Caco-2 (cell line): ENCODE measurements at regions not wholly inside any gene's neighbourhood (a gene's known extent, or its start where the extent isn't known, plus 50 kb on each side); places are given as distances from the start of the nearest gene placed in this dataset.

Experiments used
- BruUV-seq: library from RNA; stranded (reverse); fragments of 400-500 nt; replicated peaks from 2 replicates; lab custom pipeline; 2021; lab: Mats Ljungman, UMichigan
- CTCF ChIA-PET: fragments of 300-600 bp; sonication (Branson Sonifier 250); formaldehyde crosslinking; loops from one replicate; lab custom pipeline; 2022; ENCODE audit warnings: antibody characterized with exemption; lab: Charles Lee
- POLR2A ChIA-PET: fragments of 300-600 bp; sonication (Branson Sonifier 250); formaldehyde crosslinking; loops from one replicate; lab custom pipeline; 2022; ENCODE audit warnings: antibody characterized with exemption; lab: Charles Lee
- DNase-seq, 2 experiments: peaks; one replicate each; pipeline versions ENCODE4 v3.0.0 to v3.0.0-alpha.2; 2020 to 2022
- H3K27me3 ChIP-seq: replicated peaks from 2 replicates; pipeline ENCODE4 v1.6.0; 2011; ENCODE audit warnings: low read length; ENCODE audit not compliant: control insufficient read depth, insufficient read depth
- H3K36me3 ChIP-seq: 2 replicates; pipeline ENCODE4 v1.5.1; 2011; ENCODE audit warnings: low read length; ENCODE audit not compliant: control insufficient read depth, insufficient read depth
- H3K4me1 ChIP-seq: fragments of 250-450 bp; sonication (Bioruptor Pico); 2 replicates; pipeline ENCODE4 v1.5.1; 2020; ENCODE audit warnings: mild to moderate bottlenecking
- H3K4me3 ChIP-seq: 2 replicates; pipeline ENCODE4 v1.5.1; 2011; ENCODE audit warnings: low read depth, mild to moderate bottlenecking, control low read depth, low read length
- H3K9me3 ChIP-seq: fragments of 250-450 bp; sonication (Bioruptor Pico); 2 replicates; pipeline ENCODE4 v1.5.1; 2020; ENCODE audit warnings: mild to moderate bottlenecking, moderate library complexity
- H3K27ac Mint-ChIP-seq: one replicate; pipeline ENCODE4 v1.8.0; 2022; ENCODE audit warnings: mixed read lengths; ENCODE audit not compliant: unreplicated experiment
- H3K27me3 Mint-ChIP-seq: one replicate; pipeline ENCODE4 v1.8.0; 2022; ENCODE audit warnings: mixed read lengths; ENCODE audit not compliant: insufficient read depth, unreplicated experiment
- H3K36me3 Mint-ChIP-seq: one replicate; pipeline ENCODE4 v1.8.0; 2022; ENCODE audit warnings: mild to moderate bottlenecking, mixed read lengths; ENCODE audit not compliant: insufficient read depth, unreplicated experiment
- H3K4me1 Mint-ChIP-seq: one replicate; pipeline ENCODE4 v1.8.0; 2022; ENCODE audit warnings: low read depth, mixed read lengths; ENCODE audit not compliant: unreplicated experiment
- H3K4me3 Mint-ChIP-seq: one replicate; pipeline ENCODE4 v1.8.0; 2022; ENCODE audit warnings: mild to moderate bottlenecking, moderate library complexity, mixed read lengths; ENCODE audit not compliant: unreplicated experiment
- H3K9me3 Mint-ChIP-seq: one replicate; pipeline ENCODE4 v1.8.0; 2022; ENCODE audit warnings: mixed read lengths; ENCODE audit not compliant: unreplicated experiment
- CTCF ChIP-seq, 2 experiments: fragments of 200-600 bp in 1 of 2; IDR thresholded peaks; 1 replicate in 1 of 2; 2 replicates in 1 of 2; pipeline versions ENCODE4 v1.5.1 to v1.8.0; 2011 to 2022; ENCODE audit warnings: antibody characterized with exemption in 1 of 2, control low read depth in 1 of 2, inconsistent platforms in 1 of 2, low read depth in 1 of 2, low read length in 1 of 2, mild to moderate bottlenecking in 1 of 2, moderate library complexity in 1 of 2; ENCODE audit not compliant: insufficient read depth in 1 of 2, severe bottlenecking in 1 of 2, unreplicated experiment in 1 of 2
- intact Hi-C: fragments of 100-400 bp; cut with micrococcal nuclease; formaldehyde crosslinking; loops from one replicate; pipeline ENCODE4 v1.10.0; 2022; ENCODE audit not compliant: unreplicated experiment

- TF ChIP-seq CTCF (IDR thresholded peaks at IDR 0.05; ENCODE audit: insufficient read depth in 1 of 2, low read depth in 1 of 2, low read length in 1 of 2, severe bottlenecking in 1 of 2, unreplicated experiment in 1 of 2): no peak
- Mint-ChIP-seq H3K36me3 (no peaks in the 10 kb centered on the region), H3K27me3 (no peaks in the 10 kb centered on the region), H3K27ac (no peak overlapping the region), H3K4me3 (no peak overlapping the region), H3K9me3 (no peaks in the 10 kb centered on the region), H3K4me1 (no peaks in the 10 kb centered on the region)
- CTCF ChIA-PET: no interaction called here
- Histone ChIP-seq H3K27me3 (no peaks in the 10 kb centered on the region), H3K4me3 (no peak overlapping the region), H3K9me3 (no peaks in the 10 kb centered on the region), H3K36me3 (no peaks in the 10 kb centered on the region), H3K4me1 (no peaks in the 10 kb centered on the region)
- intact Hi-C loops: no loop called here
- POLR2A ChIA-PET: no interaction called here
- no peak for DNase-seq
- no TSS peak for BruUV-seq
Measured at GRCh38 chr15:87238451-87239068, 1018.0 kb downstream of the NTRK3 start.

- no peak for DNase-seq
- intact Hi-C loops: no loop called here
- Mint-ChIP-seq H3K36me3 (no peaks in the 10 kb centered on the region), H3K4me1 (no peaks in the 10 kb centered on the region), H3K4me3 (no peak overlapping the region), H3K9me3 (peaks cover 10% of the 10 kb centered on the region), H3K27ac (no peak overlapping the region), H3K27me3 (peaks cover 2% of the 10 kb centered on the region)
- Histone ChIP-seq H3K9me3 (no peaks in the 10 kb centered on the region), H3K27me3 (no peaks in the 10 kb centered on the region), H3K4me3 (no peak overlapping the region), H3K4me1 (no peaks in the 10 kb centered on the region), H3K36me3 (no peaks in the 10 kb centered on the region)
- ChIA-PET CTCF (no interaction called here), POLR2A (no interaction called here)
- BruUV-seq: no TSS peak
- no peak for TF ChIP-seq CTCF (IDR thresholded peaks at IDR 0.05; ENCODE audit: insufficient read depth in 1 of 2, low read depth in 1 of 2, low read length in 1 of 2, severe bottlenecking in 1 of 2, unreplicated experiment in 1 of 2)
Measured at GRCh38 chr15:87228460-87228859, 1028.1 kb downstream of the NTRK3 start.

- no peak overlapping the region for H3K4me3 Mint-ChIP-seq
- POLR2A ChIA-PET: no interaction called here
Measured at GRCh38 chr15:87227846-87228245, 1028.7 kb downstream of the NTRK3 start.

More at GRCh38 chr15:87227846-87228245, 1028.7 kb downstream of the NTRK3 start:
- Mint-ChIP-seq H3K36me3 (no peaks in the 10 kb centered on the region), H3K27me3 (peaks cover 2% of the 10 kb centered on the region), H3K27ac (no peak overlapping the region), H3K9me3 (peaks cover 7% of the 10 kb centered on the region), H3K4me1 (no peaks in the 10 kb centered on the region)
- TF ChIP-seq CTCF (IDR thresholded peaks at IDR 0.05; ENCODE audit: insufficient read depth in 1 of 2, low read depth in 1 of 2, low read length in 1 of 2, severe bottlenecking in 1 of 2, unreplicated experiment in 1 of 2): no peak
- no peaks in the 10 kb centered on the region for H3K4me1 ChIP-seq
- no TSS peak for BruUV-seq
- CTCF ChIA-PET: no interaction called here
- H3K9me3 ChIP-seq: no peaks in the 10 kb centered on the region
- intact Hi-C loops: no loop called here
- no peak overlapping the region for H3K4me3 ChIP-seq
- H3K27me3 ChIP-seq: no peaks in the 10 kb centered on the region
- H3K36me3 ChIP-seq: no peaks in the 10 kb centered on the region
- no peak for DNase-seq
